Vagina (tissue), 2 donors: ENCODE measurements at regions not wholly inside any gene's neighbourhood (a gene's known extent, or its start where the extent isn't known, plus 50 kb on each side); places are given as distances from the start of the nearest gene placed in this dataset.

ENCODE experiments used
- DNase-seq, 2 donors: peaks; one replicate each; pipeline ENCODE4 v3.0.0-alpha.2; 2017; ENCODE audit errors: extremely low spot score in 2 of 2
- H3K27ac ChIP-seq: fragments of 200-600 bp; sonication (generic); one replicate; pipeline ENCODE4 v1.5.1; 2019
- H3K27me3 ChIP-seq: fragments of 200-600 bp; sonication (generic); one replicate; pipeline ENCODE4 v1.5.1; 2019
- H3K36me3 ChIP-seq, 2 donors: fragments of 200-600 bp; sonication (generic); one replicate each; pipeline ENCODE4 v1.5.1; 2017 to 2019
- H3K4me1 ChIP-seq: fragments of 200-600 bp; sonication (generic); one replicate; pipeline ENCODE4 v1.5.1; 2019
- H3K4me3 ChIP-seq, 2 donors: fragments of 200-600 bp; sonication (generic); 1 replicate in 1 of 2; 2 replicates in 1 of 2; pipeline ENCODE4 v1.5.1; 2016 to 2019
- H3K9me3 ChIP-seq: fragments of 200-600 bp; sonication (generic); one replicate; pipeline ENCODE4 v1.5.1; 2019
- POLR2A ChIP-seq, 2 donors: fragments of 450-650 bp; IDR thresholded peaks; one replicate each; pipeline ENCODE4 v1.6.1; 2017; ENCODE audit warnings: antibody characterized with exemption in 2 of 2, mild to moderate bottlenecking in 2 of 2, moderate library complexity in 2 of 2
- POLR2AphosphoS5 ChIP-seq, 2 donors: sonication (generic); formaldehyde crosslinking; IDR thresholded peaks; one replicate each; pipeline ENCODE4 v1.9.0; 2017; ENCODE audit warnings: antibody characterized with exemption in 2 of 2, mild to moderate bottlenecking in 2 of 2, low read depth in 1 of 2; ENCODE audit not compliant: insufficient read depth in 1 of 2
- intact Hi-C: fragments of 100-400 bp; cut with DNase I; formaldehyde crosslinking; loops from one replicate; pipeline ENCODE4 v1.15.1; 2023
- TF ChIP-seq, protein P1 (sequence below), 3 experiments: fragments of 450-650 bp in 2 of 3; fragments of 200-600 bp in 1 of 3; sonication (generic) in 1 of 3; IDR thresholded peaks; one replicate each; pipeline ENCODE4 v1.5.1; 2017 to 2019; ENCODE audit warnings: antibody characterized with exemption in 3 of 3, mild to moderate bottlenecking in 2 of 3, moderate library complexity in 2 of 3

DNA sequence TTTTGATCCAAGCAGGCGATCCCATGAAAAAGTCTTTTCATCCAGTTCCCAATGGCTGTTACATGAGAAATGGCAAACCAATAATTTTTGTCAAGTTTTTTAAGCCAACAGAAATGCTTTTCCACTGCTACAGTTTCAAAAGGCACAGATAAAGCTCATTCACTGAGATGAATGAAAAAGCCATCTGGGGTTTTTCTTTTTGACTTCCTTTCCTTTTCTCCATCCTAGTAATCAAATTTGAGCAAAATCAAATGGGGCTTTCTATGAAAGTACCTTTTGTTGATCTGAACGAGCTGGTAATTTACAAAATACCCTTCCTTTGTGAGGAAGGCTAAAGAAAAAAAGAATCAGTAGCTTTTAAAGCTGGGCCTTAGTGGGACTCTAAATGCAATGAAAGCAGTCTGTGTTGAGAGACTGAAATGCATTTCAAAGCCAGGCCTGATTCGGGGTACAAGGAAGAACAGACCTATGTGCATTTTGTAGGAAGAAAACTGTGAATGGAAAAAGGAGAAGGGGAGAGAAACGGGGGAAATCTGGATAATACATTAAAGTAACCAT is 185.2 kb upstream of the DNAJC19 start:
- Histone ChIP-seq H3K9me3 (no peaks in the 10 kb centered on the region), H3K36me3 (no peaks in the 10 kb centered on the region), H3K4me1 (no peaks in the 10 kb centered on the region), H3K27me3 (no peaks in the 10 kb centered on the region), H3K4me3 (no peak overlapping the region), H3K27ac (no peak overlapping the region)
- intact Hi-C loops, result loop anchor here (2.0 kb wide), 1 partner anchor 580 kb away; no protein-coding TSS in a partner anchor
- no peak for DNase-seq
- TF ChIP-seq POLR2A (IDR thresholded peaks at IDR 0.05) (no peak), POLR2AphosphoS5 (IDR thresholded peaks at IDR 0.05; ENCODE audit: insufficient read depth in 1 of 2, low read depth in 1 of 2) (no peak)
- TF ChIP-seq, protein P1, sequence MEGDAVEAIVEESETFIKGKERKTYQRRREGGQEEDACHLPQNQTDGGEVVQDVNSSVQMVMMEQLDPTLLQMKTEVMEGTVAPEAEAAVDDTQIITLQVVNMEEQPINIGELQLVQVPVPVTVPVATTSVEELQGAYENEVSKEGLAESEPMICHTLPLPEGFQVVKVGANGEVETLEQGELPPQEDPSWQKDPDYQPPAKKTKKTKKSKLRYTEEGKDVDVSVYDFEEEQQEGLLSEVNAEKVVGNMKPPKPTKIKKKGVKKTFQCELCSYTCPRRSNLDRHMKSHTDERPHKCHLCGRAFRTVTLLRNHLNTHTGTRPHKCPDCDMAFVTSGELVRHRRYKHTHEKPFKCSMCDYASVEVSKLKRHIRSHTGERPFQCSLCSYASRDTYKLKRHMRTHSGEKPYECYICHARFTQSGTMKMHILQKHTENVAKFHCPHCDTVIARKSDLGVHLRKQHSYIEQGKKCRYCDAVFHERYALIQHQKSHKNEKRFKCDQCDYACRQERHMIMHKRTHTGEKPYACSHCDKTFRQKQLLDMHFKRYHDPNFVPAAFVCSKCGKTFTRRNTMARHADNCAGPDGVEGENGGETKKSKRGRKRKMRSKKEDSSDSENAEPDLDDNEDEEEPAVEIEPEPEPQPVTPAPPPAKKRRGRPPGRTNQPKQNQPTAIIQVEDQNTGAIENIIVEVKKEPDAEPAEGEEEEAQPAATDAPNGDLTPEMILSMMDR (IDR thresholded peaks at IDR 0.05), result no peak

DNA sequence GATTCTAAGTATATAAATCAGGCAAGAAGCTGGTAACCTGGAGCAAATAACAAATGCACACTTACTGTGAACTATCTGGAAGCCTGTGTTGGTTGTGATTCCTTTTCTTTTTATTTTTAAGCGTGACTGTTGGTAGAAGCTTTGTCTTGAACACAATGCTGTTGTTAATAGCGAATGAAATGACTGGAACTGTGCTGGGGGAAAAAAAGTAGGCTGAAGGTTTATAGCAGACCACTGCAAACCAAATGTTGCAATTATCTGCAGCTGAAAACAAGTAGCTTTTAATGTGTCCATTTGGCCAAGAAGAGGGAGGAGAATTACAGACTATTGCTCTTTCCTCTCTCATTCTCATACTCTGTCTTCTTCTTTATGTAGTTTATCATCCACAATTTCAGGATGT is 184.5 kb upstream of the DNAJC19 start:
- H3K4me1 ChIP-seq, result no peaks in the 10 kb centered on the region
- intact Hi-C loops, result loop anchor here (2.0 kb wide), 1 partner anchor 579 kb away; no protein-coding TSS in a partner anchor

DNA sequence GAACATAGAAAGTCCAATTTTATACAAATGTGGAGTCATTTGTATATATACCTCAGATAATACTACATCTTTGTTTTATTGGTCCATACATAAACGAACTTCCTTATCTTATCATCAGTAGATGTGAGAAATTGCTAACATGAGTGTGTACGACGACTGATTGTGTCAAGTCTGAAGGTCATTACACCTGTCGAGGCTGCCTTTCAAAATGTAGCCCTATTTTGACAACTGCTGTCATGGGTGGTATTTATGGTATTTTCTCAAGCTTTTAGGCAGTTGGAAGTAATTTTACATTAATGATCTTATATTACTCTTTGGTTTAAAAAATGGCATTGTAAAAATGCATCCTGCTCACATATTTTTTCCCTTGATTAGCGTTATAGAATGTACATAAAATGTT is 183.7 kb upstream of the DNAJC19 start:
- TF ChIP-seq, protein P1 (IDR thresholded peaks at IDR 0.05), result no peak
- TF ChIP-seq POLR2A (IDR thresholded peaks at IDR 0.05) (no peak), POLR2AphosphoS5 (IDR thresholded peaks at IDR 0.05; ENCODE audit: insufficient read depth in 1 of 2, low read depth in 1 of 2) (no peak)
- Histone ChIP-seq H3K27ac (no peak overlapping the region), H3K27me3 (no peaks in the 10 kb centered on the region), H3K36me3 (no peaks in the 10 kb centered on the region), H3K9me3 (no peaks in the 10 kb centered on the region), H3K4me1 (no peaks in the 10 kb centered on the region), H3K4me3 (no peak overlapping the region)
- DNase-seq, result no peak
- intact Hi-C loops, result no loop called here

More for the DNA sequence above, 184.5 kb upstream of the DNAJC19 start:
- no peak overlapping the region for H3K4me3 ChIP-seq
- no peak for DNase-seq
- H3K9me3 ChIP-seq, result no peaks in the 10 kb centered on the region
- H3K36me3 ChIP-seq, result no peaks in the 10 kb centered on the region
- no peak overlapping the region for H3K27ac ChIP-seq
- TF ChIP-seq POLR2AphosphoS5 (IDR thresholded peaks at IDR 0.05; ENCODE audit: insufficient read depth in 1 of 2, low read depth in 1 of 2) (no peak), POLR2A (IDR thresholded peaks at IDR 0.05) (no peak)
- TF ChIP-seq, protein P1 (IDR thresholded peaks at IDR 0.05), result no peak
- H3K27me3 ChIP-seq, result no peaks in the 10 kb centered on the region

DNA sequence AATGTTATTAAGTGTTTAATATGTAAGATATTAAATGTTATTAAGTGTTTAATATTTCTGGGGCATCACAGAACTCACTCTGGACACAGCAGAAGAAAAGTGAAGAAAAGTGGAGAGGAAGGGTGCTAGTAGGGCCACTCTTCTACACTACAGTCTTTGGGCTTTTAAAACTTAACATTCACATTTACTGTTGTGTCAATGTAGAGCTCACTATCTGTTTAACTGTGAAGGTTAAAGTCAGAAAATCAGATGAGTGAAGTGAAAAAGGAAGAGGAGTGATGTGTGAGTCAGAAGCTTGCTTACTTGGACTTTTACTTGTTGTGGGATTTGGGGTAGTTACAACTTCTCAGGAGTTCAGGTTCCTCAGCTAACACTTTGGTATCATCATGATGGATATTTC is 145.3 kb upstream of the DNAJC19 start:
- H3K9me3 ChIP-seq, result no peaks in the 10 kb centered on the region
- H3K27ac ChIP-seq, result no peak overlapping the region
- no peak for TF ChIP-seq POLR2AphosphoS5 (IDR thresholded peaks at IDR 0.05; ENCODE audit: insufficient read depth in 1 of 2, low read depth in 1 of 2)
- H3K36me3 ChIP-seq, result no peaks in the 10 kb centered on the region
- intact Hi-C loops, result no loop called here
- H3K4me1 ChIP-seq, result no peaks in the 10 kb centered on the region
- no peaks in the 10 kb centered on the region for H3K27me3 ChIP-seq
- DNase-seq, result no peak
- no peak overlapping the region for H3K4me3 ChIP-seq

DNA sequence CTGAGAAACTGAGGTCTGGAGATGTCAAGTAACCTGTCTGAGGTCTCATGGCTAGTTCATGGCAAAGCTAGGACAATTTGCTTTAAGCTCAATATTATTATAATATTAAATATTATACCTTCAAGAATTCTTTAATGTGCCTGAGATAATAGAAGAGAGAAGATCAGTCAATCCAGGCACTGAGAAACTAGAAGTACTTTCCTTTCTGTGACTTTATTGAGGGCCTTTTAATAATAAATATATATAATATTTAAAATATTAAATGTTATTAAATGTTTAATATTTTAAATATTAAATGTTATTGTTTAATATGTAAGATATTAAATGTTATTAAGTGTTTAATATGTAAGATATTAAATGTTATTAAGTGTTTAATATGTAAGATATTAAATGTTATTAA is 144.3 kb upstream of the DNAJC19 start:
- Histone ChIP-seq H3K36me3 (no peaks in the 10 kb centered on the region), H3K27me3 (no peaks in the 10 kb centered on the region), H3K4me3 (no peak overlapping the region), H3K9me3 (no peaks in the 10 kb centered on the region), H3K4me1 (no peaks in the 10 kb centered on the region), H3K27ac (no peak overlapping the region)
- DNase-seq, result no peak
- intact Hi-C loops, result no loop called here
- TF ChIP-seq, protein P1 (IDR thresholded peaks at IDR 0.05), result no peak
- TF ChIP-seq POLR2AphosphoS5 (IDR thresholded peaks at IDR 0.05; ENCODE audit: insufficient read depth in 1 of 2, low read depth in 1 of 2) (no peak), POLR2A (IDR thresholded peaks at IDR 0.05) (no peak)
